SU-DHL-6 (cell line): ENCODE measurements at regions not wholly inside any gene's neighbourhood (a gene's known extent, or its start where the extent isn't known, plus 50 kb on each side); places are given as distances from the start of the nearest gene placed in this dataset.

Experiments
- EZH2phosphoT487 ChIP-seq: fragments of 200-600 bp; sonication (generic), shearing (Covaris generic); conservative IDR thresholded peaks from 2 replicates; pipeline ENCODE4 v1.6.1; 2018; ENCODE audit warnings: mild to moderate bottlenecking, antibody characterized with exemption, low read length, moderate library complexity, mixed read lengths
- TF ChIP-seq, protein P1 (sequence below): fragments of 200-600 bp; sonication (generic); IDR thresholded peaks from one replicate; pipeline ENCODE4 v1.5.1; 2017; ENCODE audit warnings: antibody characterized with exemption, mild to moderate bottlenecking, low read length, moderate library complexity; ENCODE audit not compliant: insufficient read depth, poor library complexity, severe bottlenecking

- no peak for TF ChIP-seq EZH2phosphoT487
- TF ChIP-seq, protein P1, sequence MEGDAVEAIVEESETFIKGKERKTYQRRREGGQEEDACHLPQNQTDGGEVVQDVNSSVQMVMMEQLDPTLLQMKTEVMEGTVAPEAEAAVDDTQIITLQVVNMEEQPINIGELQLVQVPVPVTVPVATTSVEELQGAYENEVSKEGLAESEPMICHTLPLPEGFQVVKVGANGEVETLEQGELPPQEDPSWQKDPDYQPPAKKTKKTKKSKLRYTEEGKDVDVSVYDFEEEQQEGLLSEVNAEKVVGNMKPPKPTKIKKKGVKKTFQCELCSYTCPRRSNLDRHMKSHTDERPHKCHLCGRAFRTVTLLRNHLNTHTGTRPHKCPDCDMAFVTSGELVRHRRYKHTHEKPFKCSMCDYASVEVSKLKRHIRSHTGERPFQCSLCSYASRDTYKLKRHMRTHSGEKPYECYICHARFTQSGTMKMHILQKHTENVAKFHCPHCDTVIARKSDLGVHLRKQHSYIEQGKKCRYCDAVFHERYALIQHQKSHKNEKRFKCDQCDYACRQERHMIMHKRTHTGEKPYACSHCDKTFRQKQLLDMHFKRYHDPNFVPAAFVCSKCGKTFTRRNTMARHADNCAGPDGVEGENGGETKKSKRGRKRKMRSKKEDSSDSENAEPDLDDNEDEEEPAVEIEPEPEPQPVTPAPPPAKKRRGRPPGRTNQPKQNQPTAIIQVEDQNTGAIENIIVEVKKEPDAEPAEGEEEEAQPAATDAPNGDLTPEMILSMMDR: no peak
Measured at GRCh38 chr17:73851921-73852320, 207.7 kb upstream of the SDK2 start.
